ENCODE measurements at regions not wholly inside any gene's neighbourhood (a gene's known extent, or its start where the extent isn't known, plus 50 kb on each side); places are given as distances from the start of the nearest gene placed in this dataset.

DNA sequence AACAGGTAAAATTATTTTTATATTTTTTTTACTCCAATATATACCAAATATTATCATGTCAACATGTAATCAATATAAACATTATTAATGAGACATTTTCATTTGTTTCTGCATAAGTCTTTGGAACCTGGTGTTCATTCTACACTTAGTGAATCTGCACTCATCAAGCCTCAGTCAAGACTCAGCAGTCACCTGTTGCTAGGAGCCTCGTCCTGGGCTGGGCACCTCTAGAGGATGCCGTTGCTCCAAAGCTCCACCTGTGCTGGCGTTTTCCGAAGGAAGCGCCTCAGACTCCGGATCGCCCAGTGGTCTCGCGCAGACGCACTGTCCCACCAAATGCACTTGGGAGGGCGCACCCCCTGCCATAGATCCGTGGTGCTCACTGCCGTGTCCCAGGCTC, 604.7 kb upstream of the MKI67 start:
- no peak for DNase-seq (ENCODE audit: low read depth in 1 of 2, low spot score in 1 of 2)

DNA sequence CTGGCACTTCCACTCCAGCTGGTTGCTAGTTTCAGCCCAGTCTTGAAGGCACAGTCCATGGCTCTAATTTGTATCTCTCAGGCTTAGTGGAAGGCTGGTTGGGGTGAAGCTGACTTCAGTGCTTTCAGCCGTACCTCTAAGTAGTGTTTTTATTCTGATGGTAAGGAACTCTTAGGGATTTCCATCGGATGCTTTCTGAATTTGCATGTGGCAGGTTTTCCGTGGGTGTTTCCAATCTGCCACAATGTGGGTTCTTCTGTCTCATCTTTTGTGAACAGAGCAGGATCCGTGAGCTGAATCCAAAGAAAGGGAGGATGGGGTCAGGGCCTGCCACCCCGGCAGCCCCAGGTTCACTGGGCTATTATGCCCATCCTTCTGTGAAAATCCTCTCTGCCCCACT, 607.9 kb upstream of the MKI67 start:
- DNase-seq (ENCODE audit: low read depth in 1 of 2, low spot score in 1 of 2): no peak

DNA sequence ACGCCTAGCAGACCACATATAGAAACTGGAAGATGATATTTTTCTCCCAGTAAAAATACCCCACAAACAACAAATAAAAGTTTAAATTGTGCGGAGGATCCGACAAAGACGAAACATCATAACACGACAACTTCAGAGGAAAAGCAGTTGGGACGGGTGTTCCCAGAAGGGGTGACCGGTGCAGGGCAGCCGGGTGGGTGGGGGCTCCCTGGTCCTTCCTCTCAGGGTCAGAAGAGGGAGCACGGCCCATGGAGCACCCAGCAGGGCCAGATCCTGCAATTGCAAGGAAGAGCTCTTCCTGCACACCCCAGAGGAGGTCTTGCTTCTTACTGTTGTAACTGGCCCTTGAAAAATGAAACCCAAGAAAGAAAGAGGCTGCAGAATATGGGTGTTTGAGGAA, 608.5 kb upstream of the MKI67 start:
- DNase-seq (ENCODE audit: low read depth in 1 of 2, low spot score in 1 of 2): no peak

DNA sequence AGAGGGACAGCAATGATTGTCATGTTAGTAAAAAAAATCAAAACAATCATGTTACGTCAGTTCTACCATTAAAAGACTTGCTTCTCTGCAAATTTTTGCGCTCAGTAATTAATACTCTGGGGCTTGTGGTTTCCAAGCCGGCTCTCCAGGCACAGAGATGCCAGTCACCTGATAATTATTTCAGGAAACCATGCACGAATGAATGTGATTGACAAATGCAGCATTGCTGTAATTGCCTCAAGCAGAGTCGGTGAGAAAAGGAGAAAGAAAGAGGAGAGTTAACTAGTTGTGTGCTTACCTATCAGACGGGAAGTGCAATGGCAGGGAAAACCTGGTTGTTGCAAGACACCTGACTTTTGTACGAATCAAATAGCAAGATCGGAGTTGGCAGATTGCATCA, 609.8 kb upstream of the MKI67 start:
- DNase-seq (ENCODE audit: low read depth in 1 of 2, low spot score in 1 of 2): no peak

DNA sequence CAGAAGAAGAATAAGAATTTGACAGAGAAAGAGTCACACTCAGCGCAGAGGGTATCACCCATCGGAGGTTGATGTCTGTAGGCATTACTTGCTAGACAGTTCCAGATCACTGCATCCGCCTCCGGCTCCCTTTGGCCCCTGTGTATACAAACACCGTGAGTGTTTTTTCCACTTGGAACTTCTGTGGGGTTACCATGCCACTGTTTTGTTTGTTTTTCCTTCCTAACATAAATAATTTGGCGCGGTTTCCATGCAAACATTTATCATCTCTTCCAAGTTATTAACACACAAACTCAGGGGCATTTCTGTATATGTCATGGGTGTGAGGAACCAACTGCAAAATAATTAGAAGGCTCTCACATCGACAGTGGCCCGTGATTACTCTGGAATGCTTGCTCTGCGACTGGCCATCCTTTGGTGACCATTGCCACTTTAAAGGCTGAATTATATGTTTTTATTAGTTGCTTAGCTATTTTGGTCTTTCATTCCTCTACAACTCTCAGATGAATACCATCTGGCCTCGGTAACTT, 612.2 kb upstream of the MKI67 start:
- DNase-seq (ENCODE audit: low read depth in 1 of 2, low spot score in 1 of 2): no peak

DNA sequence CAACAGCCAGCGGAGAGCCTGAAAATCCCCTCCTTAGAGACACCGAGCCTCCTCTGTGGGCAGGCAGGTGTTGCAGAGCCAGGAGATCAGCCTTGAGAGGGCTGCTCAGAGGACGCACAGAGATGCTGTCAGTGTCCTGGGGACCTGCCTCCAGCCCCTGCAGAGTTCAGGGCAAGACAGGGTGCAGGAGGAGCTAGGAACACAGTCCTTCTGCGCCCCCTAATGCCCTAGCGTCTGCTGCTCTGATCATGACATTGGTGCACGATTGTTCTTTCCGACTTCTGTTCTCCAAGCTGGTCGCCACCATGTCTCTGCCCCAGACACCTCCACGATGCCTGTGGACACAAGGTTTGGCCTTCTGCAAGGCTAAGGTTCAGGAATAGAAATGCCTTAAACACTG, 613.7 kb upstream of the MKI67 start:
- DNase-seq (ENCODE audit: low read depth in 1 of 2, low spot score in 1 of 2): no peak

DNA sequence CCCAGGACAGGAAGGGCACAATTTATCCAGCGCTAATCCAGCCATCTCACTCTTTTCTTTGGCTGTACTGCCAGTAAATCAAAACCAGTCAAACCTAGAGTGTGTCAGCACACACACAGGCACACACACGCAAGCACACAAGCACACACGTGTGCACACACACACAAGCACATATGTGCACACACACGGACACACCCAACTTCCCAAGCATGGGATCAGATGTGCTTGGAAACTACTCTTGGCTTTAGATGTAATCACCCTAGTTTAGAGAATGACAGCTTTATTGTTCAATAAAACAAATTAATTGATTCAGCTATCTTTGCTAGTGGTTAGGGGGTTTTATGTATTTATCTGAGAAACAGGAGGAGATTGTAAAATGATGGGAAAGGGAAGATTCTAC, 615.0 kb upstream of the MKI67 start:
- no peak for DNase-seq (ENCODE audit: low read depth in 1 of 2, low spot score in 1 of 2)

DNA sequence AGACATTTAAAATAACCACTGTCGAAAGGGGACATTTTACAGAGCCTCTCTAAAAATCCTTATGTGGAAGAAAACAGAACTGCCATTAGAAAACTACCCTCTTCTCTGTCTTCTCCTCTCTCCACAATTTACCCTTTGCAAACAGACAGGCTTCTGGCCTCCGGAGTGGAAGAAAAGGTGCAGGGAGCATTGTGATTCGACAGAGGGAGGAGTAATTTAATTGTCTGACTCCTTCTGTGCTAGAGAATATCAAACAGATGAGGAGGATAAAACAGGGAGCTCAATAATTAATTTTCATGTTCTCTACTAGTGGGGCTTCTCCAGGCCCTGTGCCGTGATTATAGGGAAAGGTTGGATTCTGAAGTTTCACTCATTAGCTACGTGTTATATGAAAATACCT, 615.5 kb upstream of the MKI67 start:
- DNase-seq (ENCODE audit: low read depth in 1 of 2, low spot score in 1 of 2): no peak

DNA sequence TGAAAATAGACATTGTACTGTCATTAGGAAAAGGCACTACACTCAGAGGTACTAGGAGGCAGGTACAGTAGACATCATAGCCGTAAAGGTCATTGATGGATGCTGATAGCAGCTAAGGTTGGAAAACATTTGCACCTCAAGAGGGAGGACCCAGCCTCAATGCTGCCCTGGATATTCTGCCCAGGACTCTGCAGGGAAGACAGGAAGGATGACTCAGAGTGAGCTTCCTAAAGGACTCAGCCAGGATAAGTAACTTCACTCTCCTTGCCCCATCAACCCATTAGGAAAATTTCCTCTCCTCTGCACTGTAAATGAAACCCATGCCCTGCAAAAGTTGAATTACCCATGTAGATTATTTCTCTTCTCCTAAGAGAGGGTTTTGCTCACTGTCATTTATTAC, 617.9 kb upstream of the MKI67 start:
- DNase-seq (ENCODE audit: low read depth in 1 of 2, low spot score in 1 of 2): no peak

DNA sequence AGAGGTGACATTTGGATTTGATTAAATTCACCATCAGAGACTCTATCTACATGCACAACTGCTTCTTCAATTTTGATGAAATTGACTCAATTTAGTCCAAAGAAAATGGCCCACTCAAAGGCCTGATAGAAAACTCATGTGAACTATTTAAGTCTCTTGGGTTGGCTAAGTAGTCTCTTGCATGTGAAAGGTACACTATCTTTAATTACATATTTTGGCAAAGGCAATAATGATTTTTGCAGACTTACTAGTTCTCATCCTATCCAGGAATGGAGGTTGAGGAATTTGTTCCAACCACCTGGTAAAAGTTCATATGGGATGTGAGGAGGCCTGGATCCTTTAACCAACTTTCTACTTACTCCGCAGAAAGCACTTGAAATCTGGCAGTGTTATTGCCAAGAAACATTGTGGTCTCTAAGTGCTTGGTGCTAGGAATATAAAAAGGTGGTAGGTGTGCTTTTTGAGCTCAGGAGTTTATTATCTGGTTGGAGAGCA, 618.6 kb upstream of the MKI67 start:
- DNase-seq (ENCODE audit: low read depth in 1 of 2, low spot score in 1 of 2): no peak

DNA sequence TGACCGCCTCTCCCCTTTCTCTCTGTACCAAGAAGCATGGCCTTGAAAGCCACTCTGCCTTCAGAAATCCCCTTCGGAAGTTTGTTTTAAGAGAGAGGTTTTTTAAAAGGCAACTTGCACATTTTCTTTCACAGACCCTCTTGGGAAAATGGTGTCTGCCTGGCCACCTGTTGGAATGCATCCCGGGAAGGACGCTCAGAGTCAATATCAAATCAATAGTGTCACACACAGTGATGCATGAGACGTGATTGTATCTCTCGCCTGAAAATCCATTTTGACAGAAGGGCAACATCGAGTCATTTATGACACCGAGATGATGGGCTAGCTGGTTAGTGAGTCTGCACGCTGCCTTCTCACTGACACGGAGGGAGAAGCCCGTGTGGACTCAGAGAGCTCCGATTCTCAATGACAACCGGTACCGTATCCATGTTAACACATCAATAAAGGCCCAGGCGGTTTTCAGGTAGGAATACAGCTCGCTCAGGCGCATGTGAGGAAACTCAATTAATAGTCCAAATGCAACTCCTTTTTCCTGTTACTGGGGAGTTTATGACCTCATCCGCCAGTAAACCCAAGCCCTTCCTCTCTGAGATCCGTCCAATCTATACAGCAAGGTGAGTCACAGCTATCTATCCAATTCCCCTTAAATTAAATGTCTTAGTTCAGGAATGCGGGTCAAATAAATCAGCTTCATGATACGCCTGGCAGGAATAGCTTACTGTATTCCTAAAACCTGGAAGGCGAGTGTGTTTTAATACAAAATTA, 621.5 kb upstream of the MKI67 start:
- DNase-seq (ENCODE audit: low read depth in 1 of 2, low spot score in 1 of 2): no peak

DNA sequence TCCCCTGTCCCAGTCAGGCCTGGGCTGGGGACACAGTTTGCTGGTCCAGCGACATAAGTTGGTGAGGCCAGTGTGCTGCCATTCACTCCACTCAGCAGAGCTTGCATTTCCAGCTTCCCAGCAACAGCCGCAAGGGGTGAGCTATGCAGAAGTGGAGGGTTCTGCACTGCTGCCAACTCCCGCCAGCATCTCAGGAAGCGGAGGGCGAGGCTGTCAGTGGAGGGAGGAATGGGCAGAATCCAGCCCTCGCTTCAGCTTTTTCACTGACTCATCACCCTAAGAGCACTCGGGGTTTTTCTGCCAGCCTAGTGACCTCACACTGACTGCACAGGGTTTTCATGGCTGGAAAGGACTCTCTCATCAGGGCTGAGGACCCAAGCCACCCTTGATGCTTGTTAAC, 625.1 kb upstream of the MKI67 start:
- no peak for DNase-seq (ENCODE audit: low read depth in 1 of 2, low spot score in 1 of 2)

DNA sequence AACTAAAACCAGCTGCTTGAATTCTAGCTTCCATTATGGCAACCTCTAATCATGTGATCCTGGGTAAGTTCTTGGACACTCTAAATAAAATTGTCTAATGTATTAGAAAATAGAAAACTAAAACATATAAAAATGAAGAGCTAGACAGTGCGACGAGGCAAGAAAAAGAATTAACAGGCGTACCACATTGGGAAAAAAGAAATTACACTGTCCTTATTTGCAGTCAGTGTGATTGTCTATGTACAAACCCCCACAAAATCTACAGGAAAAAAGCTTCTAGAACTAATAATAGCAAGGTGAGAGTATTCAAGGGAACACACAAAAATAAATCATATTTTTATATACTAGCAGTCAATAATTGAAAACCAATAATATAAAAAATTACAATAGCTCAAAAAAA, 625.6 kb upstream of the MKI67 start:
- no peak for DNase-seq (ENCODE audit: low read depth in 1 of 2, low spot score in 1 of 2)

DNA sequence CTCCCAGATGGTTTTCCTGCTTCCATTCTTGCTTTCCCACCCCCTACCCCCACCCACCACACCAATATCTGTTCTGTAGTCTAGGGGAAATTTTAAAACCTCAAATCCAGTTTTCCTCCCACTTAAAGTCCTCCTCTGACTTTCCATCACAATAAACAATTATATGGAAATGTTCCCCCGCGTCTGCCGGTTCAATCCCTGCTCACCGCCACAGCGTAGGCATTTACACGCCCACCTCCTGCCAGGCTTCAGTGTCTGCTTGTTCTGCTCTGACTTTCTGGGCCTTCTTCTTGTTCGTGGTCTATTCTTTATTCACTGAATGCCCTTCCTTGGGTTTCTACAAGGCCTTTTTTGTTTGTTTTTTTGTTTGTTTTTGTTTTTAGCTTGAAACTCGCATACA, 633.0 kb upstream of the MKI67 start:
- DNase-seq (ENCODE audit: low read depth in 1 of 2, low spot score in 1 of 2): no peak

DNA sequence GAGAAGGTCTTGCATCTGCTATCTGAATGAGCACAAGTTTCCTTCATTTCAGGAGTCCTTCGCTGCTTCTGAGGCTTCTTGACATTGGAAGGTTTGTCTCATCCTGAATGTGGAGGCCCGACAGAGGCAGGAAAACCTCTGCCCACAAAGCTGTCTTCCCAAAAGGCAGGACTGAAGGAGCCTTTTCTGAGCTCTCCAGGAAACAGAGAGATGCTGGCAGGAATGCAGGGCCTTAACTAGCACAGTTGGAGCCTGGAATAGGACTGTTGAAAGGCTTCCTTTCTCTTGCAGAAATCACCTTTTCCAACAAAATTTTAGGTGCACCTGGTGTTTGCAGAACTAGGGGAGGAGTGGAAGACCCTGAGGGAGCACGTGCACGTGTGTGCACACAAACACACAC, 637.4 kb upstream of the MKI67 start:
- DNase-seq (ENCODE audit: low read depth in 1 of 2, low spot score in 1 of 2): no peak

DNA sequence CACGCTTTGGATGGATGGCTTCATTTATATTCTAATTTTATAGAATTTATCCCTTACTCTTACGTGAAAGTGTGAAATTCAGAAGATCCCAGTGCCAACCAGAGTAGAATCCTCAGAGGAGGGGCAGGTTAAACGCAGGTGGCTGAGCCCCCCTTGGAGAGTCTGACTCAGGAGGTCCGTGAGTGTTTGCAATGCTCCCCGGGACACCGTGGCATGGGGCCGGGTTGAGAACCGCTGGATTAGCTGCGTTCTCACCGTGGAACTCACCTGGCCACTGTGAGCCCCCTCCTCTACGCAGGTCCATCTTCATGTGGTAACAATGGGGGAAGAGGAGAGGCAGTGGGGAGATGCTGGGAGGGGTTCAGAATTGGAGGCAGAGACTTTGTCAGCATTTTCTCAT, 638.0 kb upstream of the MKI67 start:
- no peak for DNase-seq (ENCODE audit: low read depth in 1 of 2, low spot score in 1 of 2)

DNA sequence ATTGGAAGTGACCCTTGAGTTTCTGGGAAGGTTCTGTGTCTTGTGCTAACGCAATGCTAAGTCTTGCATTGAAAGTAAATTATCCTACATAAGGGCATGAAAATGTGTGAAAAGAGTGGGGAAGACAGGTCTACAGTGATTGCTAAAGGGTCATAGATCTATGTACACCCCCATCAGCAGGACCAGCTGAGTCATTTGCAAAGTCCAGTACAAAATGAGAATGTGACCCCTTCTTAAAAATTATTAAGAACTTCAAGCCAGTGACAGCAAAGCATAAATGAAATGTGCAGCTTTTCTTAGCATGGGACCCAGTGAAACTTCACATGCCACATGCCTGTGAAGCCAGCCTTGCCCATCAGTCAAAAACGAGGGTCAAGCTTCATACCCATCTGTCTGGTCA, 640.7 kb upstream of the MKI67 start:
- no peak for DNase-seq (ENCODE audit: low read depth in 1 of 2, low spot score in 1 of 2)

DNA sequence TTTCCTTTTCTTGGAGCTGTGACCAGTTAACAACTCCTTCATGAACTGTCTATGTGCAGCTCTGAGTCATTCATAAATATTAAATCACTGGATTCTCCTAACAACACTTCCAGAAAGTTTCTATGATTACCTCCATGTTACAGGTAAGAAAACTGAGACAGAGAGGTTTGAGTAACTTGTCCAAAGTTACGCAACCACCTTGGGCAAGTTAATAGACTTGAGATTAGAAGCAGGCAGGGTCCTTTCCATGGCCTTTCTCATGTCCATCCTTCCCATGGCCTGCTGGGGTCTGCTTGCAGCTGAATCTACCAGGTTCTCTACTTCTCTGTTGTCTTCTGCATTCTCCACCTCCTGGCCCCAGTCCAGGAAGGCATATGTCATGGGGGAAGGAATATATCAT, 648.8 kb upstream of the MKI67 start:
- DNase-seq (ENCODE audit: low read depth in 1 of 2, low spot score in 1 of 2): no peak

DNA sequence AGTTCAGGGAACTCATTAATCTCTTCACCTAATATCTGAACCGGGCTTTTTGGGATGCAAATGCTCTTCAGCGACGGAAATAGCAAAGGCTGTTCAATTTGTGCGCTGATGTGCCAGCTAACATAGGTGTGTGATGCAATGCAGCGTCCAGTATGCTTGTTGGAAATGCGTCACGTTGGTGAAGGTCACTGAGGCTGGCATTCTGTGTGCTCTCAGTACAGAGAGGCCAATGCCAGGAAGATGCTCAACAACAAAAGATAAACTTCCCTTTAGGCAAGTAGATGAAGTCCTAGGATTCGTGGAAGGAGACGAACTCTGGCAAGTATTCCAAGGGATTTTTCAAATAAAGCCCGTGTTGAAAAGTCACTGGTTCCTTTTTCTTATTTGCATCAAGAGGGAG, 649.5 kb upstream of the MKI67 start:
- no peak for DNase-seq (ENCODE audit: low read depth in 1 of 2, low spot score in 1 of 2)

DNA sequence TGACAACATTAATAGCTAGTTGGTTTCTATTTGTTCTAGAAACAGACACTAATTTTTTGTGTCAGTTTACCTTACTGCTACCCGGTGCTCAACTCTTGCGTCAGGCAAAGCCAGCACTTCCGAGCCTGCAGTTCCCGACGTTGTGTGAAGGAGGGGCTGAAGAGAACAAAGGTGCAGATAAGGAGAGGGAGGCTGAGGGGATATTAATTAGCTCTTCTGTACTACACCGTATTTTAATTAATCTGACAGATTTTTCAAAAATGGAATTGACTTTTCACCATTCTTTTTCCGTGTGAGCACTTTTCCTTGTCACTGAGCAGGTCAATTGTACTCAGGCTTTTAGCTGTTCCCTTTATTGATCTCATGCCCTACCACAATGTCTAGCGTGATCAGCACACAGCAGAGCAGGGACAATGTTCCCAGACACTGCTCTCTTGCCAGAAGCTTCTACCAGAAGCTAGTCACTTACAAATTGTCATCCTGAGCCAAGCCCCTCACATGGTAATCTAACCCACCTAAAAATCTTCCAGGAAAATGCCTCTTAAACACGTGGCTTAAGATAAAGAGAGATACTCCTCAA, 650.5 kb upstream of the MKI67 start:
- no peak for DNase-seq (ENCODE audit: low read depth in 1 of 2, low spot score in 1 of 2)

DNA sequence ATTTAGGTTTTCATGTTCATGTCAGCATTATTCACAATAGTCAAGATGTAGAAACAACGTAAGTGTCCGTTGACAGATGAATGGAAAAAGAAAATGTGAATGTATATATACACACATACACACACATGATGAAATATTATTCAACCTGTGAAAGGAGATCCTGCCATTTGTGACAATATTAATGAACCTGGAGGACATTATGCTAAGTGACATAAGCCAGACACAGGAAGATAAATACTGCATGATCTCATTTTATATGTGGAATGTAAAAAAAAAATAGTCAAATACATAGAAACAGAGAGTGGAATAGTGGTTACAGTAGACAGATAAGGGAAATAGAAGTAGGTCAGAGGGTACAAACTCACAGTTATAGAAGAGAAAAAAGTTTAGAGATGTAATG, 651.1 kb upstream of the MKI67 start:
- no peak for DNase-seq (ENCODE audit: low read depth in 1 of 2, low spot score in 1 of 2)

DNA sequence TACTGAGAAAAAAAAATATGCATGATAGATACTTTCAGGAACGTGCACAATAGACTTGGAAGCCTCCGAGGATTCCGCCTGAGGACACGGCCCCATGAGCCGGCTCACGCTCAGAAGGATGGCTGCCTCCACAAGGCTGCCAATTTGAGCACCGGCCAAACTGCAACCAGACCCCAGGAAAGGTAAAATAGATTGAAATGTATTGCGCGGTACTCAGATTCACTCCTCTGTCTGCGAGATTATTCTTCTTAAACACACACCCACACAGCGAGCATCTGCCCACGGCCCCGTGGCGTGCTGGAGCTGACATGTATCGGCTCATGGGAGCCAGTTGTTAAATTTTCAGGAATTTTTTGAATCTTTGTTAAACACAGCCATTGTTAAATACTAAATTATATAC, 653.2 kb upstream of the MKI67 start:
- no peak for DNase-seq (ENCODE audit: low read depth in 1 of 2, low spot score in 1 of 2)
